Liver (tissue), 8 donors: ENCODE measurements at regions not wholly inside any gene's neighbourhood (a gene's known extent, or its start where the extent isn't known, plus 50 kb on each side); places are given as distances from the start of the nearest gene placed in this dataset.
"Not testable (repeated sequence)": the region's sequence is repeated elsewhere in the genome, so short reads cannot be mapped to it uniquely, and the experiment has no call there.

Experiments used
- DNase-seq: peaks from one replicate; pipeline ENCODE4 v3.0.0-alpha.2; 2017; ENCODE audit warnings: low spot score
- H3K27ac ChIP-seq, 2 donors: one replicate each; pipeline ENCODE4 v1.7.0; 2013; ENCODE audit warnings: inconsistent platforms in 2 of 2, low read length in 2 of 2, control low read depth in 1 of 2, low read depth in 1 of 2, mild to moderate bottlenecking in 1 of 2
- H3K27me3 ChIP-seq, 4 donors: one replicate each; pipeline versions ENCODE4 v1.6.1 to v1.7.0; 2013; ENCODE audit warnings: low read length in 3 of 4, inconsistent platforms in 1 of 4, mild to moderate bottlenecking in 1 of 4, moderate library complexity in 1 of 4; ENCODE audit not compliant: control insufficient read depth in 4 of 4, insufficient read depth in 4 of 4
- H3K36me3 ChIP-seq, 4 donors: one replicate each; pipeline versions ENCODE4 v1.6.1 to v1.7.0; 2013; ENCODE audit warnings: low read length in 3 of 4, mild to moderate bottlenecking in 3 of 4, low read depth in 1 of 4, moderate library complexity in 1 of 4; ENCODE audit not compliant: control insufficient read depth in 4 of 4, insufficient read depth in 3 of 4
- H3K4me1 ChIP-seq, 4 donors: one replicate each; pipeline versions ENCODE4 v1.6.1 to v1.7.0; 2013; ENCODE audit warnings: low read length in 3 of 4, mild to moderate bottlenecking in 3 of 4, moderate library complexity in 1 of 4; ENCODE audit not compliant: control insufficient read depth in 4 of 4, insufficient read depth in 4 of 4
- H3K4me3 ChIP-seq, 3 donors: one replicate each; pipeline versions ENCODE4 v1.6.1 to v1.7.0; 2013; ENCODE audit warnings: low read length in 3 of 3, control low read depth in 1 of 3, low read depth in 1 of 3, mild to moderate bottlenecking in 1 of 3
- H3K9ac ChIP-seq, 2 donors: one replicate each; pipeline ENCODE4 v1.7.0; 2013; ENCODE audit warnings: low read length in 2 of 2, mild to moderate bottlenecking in 2 of 2, moderate library complexity in 2 of 2, control low read depth in 1 of 2, low read depth in 1 of 2
- H3K9me3 ChIP-seq, 4 donors: one replicate each; pipeline versions ENCODE4 v1.6.1 to v1.7.0; 2013; ENCODE audit warnings: low read length in 3 of 4; ENCODE audit not compliant: control insufficient read depth in 4 of 4
- EGR1 ChIP-seq, 2 donors: IDR thresholded peaks; 2 replicates each; pipeline ENCODE4 v1.6.1; 2016 to 2018; ENCODE audit warnings: antibody characterized with exemption in 2 of 2, low read depth in 2 of 2
- FOXA1 ChIP-seq: IDR thresholded peaks from 2 replicates; pipeline ENCODE4 v1.6.1; 2016; ENCODE audit warnings: antibody characterized with exemption
- FOXA2 ChIP-seq: IDR thresholded peaks from 2 replicates; pipeline ENCODE4 v1.6.1; 2016; ENCODE audit warnings: antibody characterized with exemption
- GABPA ChIP-seq, 2 donors: IDR thresholded peaks in 1 of 2; conservative IDR thresholded peaks in 1 of 2; 2 replicates each; pipeline ENCODE4 v1.6.1; 2016; ENCODE audit warnings: antibody characterized with exemption in 2 of 2, mild to moderate bottlenecking in 1 of 2, moderate library complexity in 1 of 2
- HNF4A ChIP-seq, 2 donors: conservative IDR thresholded peaks; 2 replicates each; pipeline ENCODE4 v1.6.1; 2016; ENCODE audit warnings: antibody characterized with exemption in 2 of 2, mild to moderate bottlenecking in 2 of 2
- HNF4G ChIP-seq: IDR thresholded peaks from 2 replicates; pipeline ENCODE4 v1.6.1; 2016; ENCODE audit warnings: antibody characterized with exemption
- JUND ChIP-seq, 2 donors: IDR thresholded peaks; 2 replicates each; pipeline ENCODE4 v1.6.1; 2016; ENCODE audit warnings: antibody characterized with exemption in 2 of 2
- NR2F2 ChIP-seq: IDR thresholded peaks from 2 replicates; pipeline ENCODE4 v1.6.1; 2016; ENCODE audit warnings: antibody characterized with exemption
- RAD21 ChIP-seq, 2 donors: IDR thresholded peaks; 2 replicates each; pipeline ENCODE4 v1.6.1; 2016; ENCODE audit warnings: antibody characterized with exemption in 2 of 2, mild to moderate bottlenecking in 2 of 2
- RXRA ChIP-seq, 2 donors: IDR thresholded peaks; 2 replicates each; pipeline ENCODE4 v1.6.1; 2017 to 2018; ENCODE audit warnings: antibody characterized with exemption in 2 of 2, mild to moderate bottlenecking in 1 of 2
- SP1 ChIP-seq: IDR thresholded peaks from 2 replicates; pipeline ENCODE4 v1.6.1; 2018; ENCODE audit warnings: antibody characterized with exemption, mild to moderate bottlenecking
- TAF1 ChIP-seq: conservative IDR thresholded peaks from 2 replicates; pipeline ENCODE4 v1.6.1; 2016; ENCODE audit warnings: antibody characterized with exemption, mild to moderate bottlenecking
- YY1 ChIP-seq: IDR thresholded peaks from 2 replicates; pipeline ENCODE4 v1.6.1; 2016; ENCODE audit warnings: antibody characterized with exemption, mild to moderate bottlenecking
- WGBS: extraction: QIAGEN DNeasy Blood & Tissue Kit; methylation state at CpG from one replicate; pipeline ENCODE4 v1.1.7; 2013; 5-methylcytosine and 5-hydroxymethylcytosine counted together
- TF ChIP-seq, protein P1 (sequence below): IDR thresholded peaks from 2 replicates; pipeline ENCODE4 v1.6.1; 2016; ENCODE audit warnings: antibody characterized with exemption, mild to moderate bottlenecking
- TF ChIP-seq, protein P2 (sequence below): IDR thresholded peaks from 2 replicates; pipeline ENCODE4 v1.6.1; 2016; ENCODE audit warnings: antibody characterized with exemption
- TF ChIP-seq, protein P3 (sequence below): IDR thresholded peaks from 2 replicates; pipeline ENCODE4 v1.6.1; 2016; ENCODE audit warnings: antibody characterized with exemption
- TF ChIP-seq, protein P4 (sequence below): IDR thresholded peaks from 2 replicates; pipeline ENCODE4 v1.6.1; 2016; ENCODE audit warnings: antibody characterized with exemption
- TF ChIP-seq, protein P5 (sequence below): fragments of 150-350 bp; IDR thresholded peaks from 2 replicates; pipeline ENCODE4 v1.5.1; 2017; ENCODE audit warnings: improper control_type of control experiment, low read depth, low read length; ENCODE audit not compliant: missing input control
- donor health status: healthy.
- donor health status: healthy.
- donor health status: healthy.
- donor health status: healthy.
- donor health status: healthy.

DNA sequence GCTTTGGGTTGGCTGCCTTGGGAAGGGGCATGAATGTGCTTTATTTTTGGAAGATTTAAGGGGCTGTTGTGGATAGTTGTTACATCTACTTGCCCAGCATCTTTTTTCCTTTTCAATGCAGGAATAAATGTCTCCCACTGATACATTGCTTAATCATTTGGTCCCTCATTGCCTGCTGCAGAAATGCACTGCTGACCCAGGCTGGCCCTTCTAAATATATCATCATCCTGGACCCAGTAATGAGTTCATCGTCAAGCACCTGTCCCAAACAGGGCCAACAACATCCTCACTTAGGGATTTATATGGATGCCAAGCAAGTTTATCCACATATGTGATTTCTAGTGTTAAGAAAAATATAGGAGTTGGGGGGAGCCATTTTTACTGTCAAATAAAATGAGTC is 67.2 kb downstream of the ASCL1 start:
- 82% methylated on average over 1 of the region's 1 CpG for WGBS
- Histone ChIP-seq H3K9ac (no peak overlapping the region), H3K27me3 (no peaks in the 10 kb centered on the region), H3K27ac (no peak overlapping the region), H3K9me3 (no peaks in the 10 kb centered on the region), H3K4me1 (no peaks in the 10 kb centered on the region), H3K4me3 (no peak overlapping the region), H3K36me3 (no peaks in the 10 kb centered on the region)
- no peak for DNase-seq
- TF ChIP-seq, protein P1, sequence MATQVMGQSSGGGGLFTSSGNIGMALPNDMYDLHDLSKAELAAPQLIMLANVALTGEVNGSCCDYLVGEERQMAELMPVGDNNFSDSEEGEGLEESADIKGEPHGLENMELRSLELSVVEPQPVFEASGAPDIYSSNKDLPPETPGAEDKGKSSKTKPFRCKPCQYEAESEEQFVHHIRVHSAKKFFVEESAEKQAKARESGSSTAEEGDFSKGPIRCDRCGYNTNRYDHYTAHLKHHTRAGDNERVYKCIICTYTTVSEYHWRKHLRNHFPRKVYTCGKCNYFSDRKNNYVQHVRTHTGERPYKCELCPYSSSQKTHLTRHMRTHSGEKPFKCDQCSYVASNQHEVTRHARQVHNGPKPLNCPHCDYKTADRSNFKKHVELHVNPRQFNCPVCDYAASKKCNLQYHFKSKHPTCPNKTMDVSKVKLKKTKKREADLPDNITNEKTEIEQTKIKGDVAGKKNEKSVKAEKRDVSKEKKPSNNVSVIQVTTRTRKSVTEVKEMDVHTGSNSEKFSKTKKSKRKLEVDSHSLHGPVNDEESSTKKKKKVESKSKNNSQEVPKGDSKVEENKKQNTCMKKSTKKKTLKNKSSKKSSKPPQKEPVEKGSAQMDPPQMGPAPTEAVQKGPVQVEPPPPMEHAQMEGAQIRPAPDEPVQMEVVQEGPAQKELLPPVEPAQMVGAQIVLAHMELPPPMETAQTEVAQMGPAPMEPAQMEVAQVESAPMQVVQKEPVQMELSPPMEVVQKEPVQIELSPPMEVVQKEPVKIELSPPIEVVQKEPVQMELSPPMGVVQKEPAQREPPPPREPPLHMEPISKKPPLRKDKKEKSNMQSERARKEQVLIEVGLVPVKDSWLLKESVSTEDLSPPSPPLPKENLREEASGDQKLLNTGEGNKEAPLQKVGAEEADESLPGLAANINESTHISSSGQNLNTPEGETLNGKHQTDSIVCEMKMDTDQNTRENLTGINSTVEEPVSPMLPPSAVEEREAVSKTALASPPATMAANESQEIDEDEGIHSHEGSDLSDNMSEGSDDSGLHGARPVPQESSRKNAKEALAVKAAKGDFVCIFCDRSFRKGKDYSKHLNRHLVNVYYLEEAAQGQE: no peak
- TF ChIP-seq YY1: no peak
- TF ChIP-seq RXRA (IDR thresholded peaks at IDR 0.05): no peak
- no peak for TF ChIP-seq NR2F2
- no peak for TF ChIP-seq FOXA2
- no peak for TF ChIP-seq JUND (IDR thresholded peaks at IDR 0.05)
- TF ChIP-seq RAD21 (IDR thresholded peaks at IDR 0.05): no peak
- TF ChIP-seq EGR1 (IDR thresholded peaks at IDR 0.05; ENCODE audit: low read depth in 2 of 2): no peak
- TF ChIP-seq GABPA (IDR thresholded peaks at IDR 0.05 in 1 of 2, conservative IDR thresholded peaks at IDR 0.05 in 1 of 2): no peak
- TF ChIP-seq, protein P2, sequence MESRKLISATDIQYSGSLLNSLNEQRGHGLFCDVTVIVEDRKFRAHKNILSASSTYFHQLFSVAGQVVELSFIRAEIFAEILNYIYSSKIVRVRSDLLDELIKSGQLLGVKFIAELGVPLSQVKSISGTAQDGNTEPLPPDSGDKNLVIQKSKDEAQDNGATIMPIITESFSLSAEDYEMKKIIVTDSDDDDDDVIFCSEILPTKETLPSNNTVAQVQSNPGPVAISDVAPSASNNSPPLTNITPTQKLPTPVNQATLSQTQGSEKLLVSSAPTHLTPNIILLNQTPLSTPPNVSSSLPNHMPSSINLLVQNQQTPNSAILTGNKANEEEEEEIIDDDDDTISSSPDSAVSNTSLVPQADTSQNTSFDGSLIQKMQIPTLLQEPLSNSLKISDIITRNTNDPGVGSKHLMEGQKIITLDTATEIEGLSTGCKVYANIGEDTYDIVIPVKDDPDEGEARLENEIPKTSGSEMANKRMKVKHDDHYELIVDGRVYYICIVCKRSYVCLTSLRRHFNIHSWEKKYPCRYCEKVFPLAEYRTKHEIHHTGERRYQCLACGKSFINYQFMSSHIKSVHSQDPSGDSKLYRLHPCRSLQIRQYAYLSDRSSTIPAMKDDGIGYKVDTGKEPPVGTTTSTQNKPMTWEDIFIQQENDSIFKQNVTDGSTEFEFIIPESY: no peak
- no peak for TF ChIP-seq HNF4G
- no peak for TF ChIP-seq HNF4A (conservative IDR thresholded peaks at IDR 0.05)
- TF ChIP-seq, protein P3, sequence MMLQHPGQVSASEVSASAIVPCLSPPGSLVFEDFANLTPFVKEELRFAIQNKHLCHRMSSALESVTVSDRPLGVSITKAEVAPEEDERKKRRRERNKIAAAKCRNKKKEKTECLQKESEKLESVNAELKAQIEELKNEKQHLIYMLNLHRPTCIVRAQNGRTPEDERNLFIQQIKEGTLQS: no peak
- TF ChIP-seq, protein P4, sequence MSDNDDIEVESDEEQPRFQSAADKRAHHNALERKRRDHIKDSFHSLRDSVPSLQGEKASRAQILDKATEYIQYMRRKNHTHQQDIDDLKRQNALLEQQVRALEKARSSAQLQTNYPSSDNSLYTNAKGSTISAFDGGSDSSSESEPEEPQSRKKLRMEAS: no peak
- TF ChIP-seq, protein P5, sequence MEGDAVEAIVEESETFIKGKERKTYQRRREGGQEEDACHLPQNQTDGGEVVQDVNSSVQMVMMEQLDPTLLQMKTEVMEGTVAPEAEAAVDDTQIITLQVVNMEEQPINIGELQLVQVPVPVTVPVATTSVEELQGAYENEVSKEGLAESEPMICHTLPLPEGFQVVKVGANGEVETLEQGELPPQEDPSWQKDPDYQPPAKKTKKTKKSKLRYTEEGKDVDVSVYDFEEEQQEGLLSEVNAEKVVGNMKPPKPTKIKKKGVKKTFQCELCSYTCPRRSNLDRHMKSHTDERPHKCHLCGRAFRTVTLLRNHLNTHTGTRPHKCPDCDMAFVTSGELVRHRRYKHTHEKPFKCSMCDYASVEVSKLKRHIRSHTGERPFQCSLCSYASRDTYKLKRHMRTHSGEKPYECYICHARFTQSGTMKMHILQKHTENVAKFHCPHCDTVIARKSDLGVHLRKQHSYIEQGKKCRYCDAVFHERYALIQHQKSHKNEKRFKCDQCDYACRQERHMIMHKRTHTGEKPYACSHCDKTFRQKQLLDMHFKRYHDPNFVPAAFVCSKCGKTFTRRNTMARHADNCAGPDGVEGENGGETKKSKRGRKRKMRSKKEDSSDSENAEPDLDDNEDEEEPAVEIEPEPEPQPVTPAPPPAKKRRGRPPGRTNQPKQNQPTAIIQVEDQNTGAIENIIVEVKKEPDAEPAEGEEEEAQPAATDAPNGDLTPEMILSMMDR: no peak
- TF ChIP-seq SP1: no peak
- no peak for TF ChIP-seq FOXA1
- no peak for TF ChIP-seq TAF1

DNA sequence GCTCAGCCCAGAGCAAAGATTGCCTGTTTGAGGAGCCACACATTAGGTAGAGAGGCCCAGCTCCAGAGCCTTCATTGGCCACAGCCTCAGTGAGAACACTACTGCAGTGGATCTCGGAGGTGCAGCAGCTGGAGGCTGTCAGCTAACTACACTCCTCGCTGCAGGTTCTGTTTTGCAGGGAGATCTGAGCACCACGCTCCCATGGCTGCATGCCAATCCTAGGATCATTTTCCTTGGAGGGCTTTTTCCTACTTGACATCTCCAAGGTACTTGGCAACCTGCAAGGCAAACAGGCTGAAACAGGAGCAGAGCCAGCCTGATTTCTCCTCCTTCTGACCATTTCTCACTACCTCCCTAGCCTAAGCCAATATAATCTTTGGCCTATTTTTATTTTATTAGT is 69.2 kb downstream of the ASCL1 start:
- DNase-seq, H3K27ac ChIP-seq, H3K9ac ChIP-seq, H3K36me3 ChIP-seq, H3K27me3 ChIP-seq, H3K4me3 ChIP-seq, H3K4me1 ChIP-seq, H3K9me3 ChIP-seq: not testable (repeated sequence)
- 70% methylated on average over 3 of the region's 3 CpGs for WGBS
